Myocyte (in vitro differentiated cells): ENCODE measurements at regions not wholly inside any gene's neighbourhood (a gene's known extent, or its start where the extent isn't known, plus 50 kb on each side); places are given as distances from the start of the nearest gene placed in this dataset.
A peak's percentile ranks its signal among the peaks of the same experiment; 100 is the strongest.

Experiments
- DNase-seq: peaks from one replicate; pipeline ENCODE4 v3.0.0-alpha.2; 2012; ENCODE audit warnings: low read depth

- DNase-seq: no peak
Measured at GRCh38 chr2:162967811-162968210, 129.2 kb upstream of the KCNH7 start.

GRCh38 chr2:162967147-162967546 is 128.6 kb upstream of the KCNH7 start:
- no peak for DNase-seq

- no peak for DNase-seq
Measured at GRCh38 chr2:162965191-162965590, 126.6 kb upstream of the KCNH7 start.

DNA sequence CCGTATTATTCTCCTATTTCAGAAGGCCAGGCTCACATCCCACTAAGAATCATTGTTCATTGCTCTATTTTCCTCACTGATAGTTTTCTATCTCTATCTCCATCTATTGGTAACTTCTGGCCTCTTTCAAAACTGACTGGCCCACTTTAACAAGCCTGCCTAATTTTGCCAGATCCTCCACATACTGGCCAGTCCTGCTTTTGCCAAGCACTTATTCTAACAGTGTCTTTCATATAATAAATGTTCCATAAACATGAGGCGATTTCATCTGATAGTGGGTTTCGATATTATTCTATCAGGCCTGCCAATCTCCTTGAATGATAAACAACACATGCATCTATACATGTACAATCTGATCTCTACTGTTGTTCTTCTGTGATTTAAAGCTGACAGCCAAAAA is 125.9 kb upstream of the KCNH7 start:
- DNase-seq: no peak

- DNase-seq: no peak
Measured at GRCh38 chr2:162963156-162963555, 124.6 kb upstream of the KCNH7 start.

- no peak for DNase-seq
Measured at GRCh38 chr2:162945785-162946184, 107.2 kb upstream of the KCNH7 start.

- DNase-seq: no peak
Measured at GRCh38 chr2:162938387-162938786, 99.8 kb upstream of the KCNH7 start.

DNA sequence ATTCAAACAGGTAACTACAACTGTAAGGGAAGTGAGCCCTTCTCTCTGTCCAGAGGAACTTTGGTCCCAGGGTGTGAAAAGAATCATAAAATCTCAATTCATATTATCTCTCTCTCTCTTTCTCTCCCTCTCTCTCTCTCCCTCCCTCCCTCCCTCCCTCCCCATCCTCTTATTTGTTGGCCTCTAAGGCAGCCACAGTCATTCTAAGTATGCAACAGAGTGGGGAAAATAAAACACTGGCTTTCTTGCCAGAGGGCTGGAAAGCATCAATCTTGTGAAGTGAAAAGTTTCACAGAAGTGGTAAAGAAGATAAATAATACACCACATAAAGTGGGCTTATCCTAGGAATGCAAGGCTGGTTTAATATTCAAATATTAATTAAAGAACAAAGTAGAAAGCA is 95.6 kb upstream of the KCNH7 start:
- DNase-seq: no peak

GRCh38 chr2:162932416-162932815 is 93.8 kb upstream of the KCNH7 start:
- DNase-seq: no peak

GRCh38 chr2:162929571-162929970 is 91.0 kb upstream of the KCNH7 start:
- no peak for DNase-seq

DNA sequence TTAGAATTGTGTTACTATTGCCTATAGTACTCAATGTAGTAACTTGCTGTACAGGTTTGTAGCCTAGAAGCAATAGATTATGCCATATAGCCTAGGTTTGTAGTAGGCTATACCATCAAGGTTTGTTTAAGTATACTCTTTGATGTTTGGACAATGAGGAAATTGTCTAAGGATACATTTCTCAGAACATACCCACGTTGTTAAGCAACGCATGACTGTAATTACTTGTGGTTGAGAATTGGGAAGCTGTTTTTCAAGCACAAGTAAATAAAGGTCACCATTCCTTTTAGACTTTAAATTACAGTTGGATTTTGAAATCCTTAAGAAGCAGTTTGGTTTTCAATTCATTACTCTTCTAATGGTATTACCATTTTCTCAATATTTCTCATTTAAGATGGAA is 89.8 kb upstream of the KCNH7 start:
- no peak for DNase-seq

DNA sequence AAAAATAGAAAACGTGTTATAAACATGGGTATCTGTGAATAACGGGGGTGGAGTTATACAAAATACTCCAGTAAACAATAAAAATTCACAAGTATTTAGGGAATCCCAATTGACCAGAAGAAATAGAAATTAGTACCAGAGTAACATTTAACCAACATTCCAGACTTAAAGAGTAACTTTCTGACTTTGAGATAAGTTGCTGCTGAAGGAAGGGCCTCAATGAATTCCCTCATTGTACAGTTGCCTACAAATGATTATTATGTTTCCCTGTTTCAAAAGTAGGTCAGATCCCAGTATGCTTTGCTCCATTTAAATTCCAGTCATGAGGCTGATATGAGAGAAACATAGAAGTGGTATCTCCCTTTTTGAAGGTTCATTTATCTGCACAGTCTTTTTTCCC is 88.3 kb upstream of the KCNH7 start:
- DNase-seq: no peak

DNA sequence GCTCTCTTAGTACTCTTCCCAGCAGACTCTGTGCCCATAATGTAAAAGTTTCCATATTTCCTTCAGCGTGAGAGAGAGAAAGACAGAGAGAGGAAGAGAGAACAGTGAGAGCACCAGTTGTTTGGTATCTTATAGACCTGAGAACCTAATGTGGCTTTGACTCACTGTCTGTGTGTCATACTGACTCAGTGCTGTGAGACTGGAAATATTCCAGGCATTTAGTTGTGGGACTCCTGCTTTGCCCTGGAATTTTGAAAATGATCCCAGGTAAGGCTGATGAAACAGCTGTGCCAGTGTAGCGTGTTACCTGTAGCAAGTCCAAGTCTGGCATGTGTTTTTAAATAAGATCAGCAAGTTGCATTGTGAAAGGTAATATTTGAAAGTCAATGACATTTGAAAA is 87.9 kb upstream of the KCNH7 start:
- peak; percentile 45 for DNase-seq

GRCh38 chr2:162925595-162925994 is 87.0 kb upstream of the KCNH7 start:
- DNase-seq: no peak

GRCh38 chr2:162919111-162919510 is 80.5 kb upstream of the KCNH7 start:
- DNase-seq: no peak

DNA sequence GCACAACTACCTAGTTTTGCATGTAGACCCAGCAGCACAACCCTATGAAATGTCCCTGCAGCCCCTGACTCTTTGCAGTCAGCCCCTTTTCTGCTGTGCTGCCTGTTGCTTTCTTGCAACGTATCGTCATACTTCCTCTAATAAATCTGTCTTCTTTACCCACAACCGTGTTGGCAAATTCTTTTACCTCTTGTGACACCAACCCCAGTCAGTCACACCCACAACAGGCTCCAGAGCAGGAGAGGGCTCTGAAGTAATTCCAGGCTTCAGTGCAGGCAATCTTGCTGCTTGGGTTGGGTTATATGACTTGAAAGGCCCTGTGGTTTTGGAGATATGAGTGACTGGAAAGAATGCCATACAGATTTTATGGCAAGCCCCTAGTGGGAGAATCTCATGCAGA is 79.1 kb upstream of the KCNH7 start:
- DNase-seq: no peak

GRCh38 chr2:162916286-162916801 is 77.8 kb upstream of the KCNH7 start:
- no peak for DNase-seq

GRCh38 chr2:162915858-162916257 is 77.3 kb upstream of the KCNH7 start:
- no peak for DNase-seq

GRCh38 chr2:162914161-162914560 is 75.6 kb upstream of the KCNH7 start:
- no peak for DNase-seq

GRCh38 chr2:162912787-162913186 is 74.2 kb upstream of the KCNH7 start:
- no peak for DNase-seq

DNA sequence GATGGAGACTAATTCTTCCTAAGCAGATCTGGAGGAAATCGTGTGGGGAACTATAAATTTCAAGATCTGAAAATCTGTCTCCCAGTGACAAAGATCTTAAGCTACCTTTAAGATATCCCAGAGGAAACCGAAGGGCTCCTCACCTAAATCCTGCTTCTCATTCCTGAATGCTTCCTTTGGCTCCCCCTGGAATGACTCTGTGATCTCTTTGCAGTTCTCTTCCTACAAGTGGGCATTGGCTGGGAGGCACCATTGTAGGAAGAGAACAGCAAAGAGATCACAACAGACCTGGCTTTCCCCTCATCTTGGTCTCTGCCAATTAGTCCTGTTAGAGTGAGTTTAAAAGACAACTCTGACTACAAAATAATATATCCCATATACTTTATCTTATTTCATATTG is 70.0 kb upstream of the KCNH7 start:
- no peak for DNase-seq

- peak; percentile 81 for DNase-seq
Measured at GRCh38 chr2:162890690-162891311, 52.2 kb upstream of the KCNH7 start.

- peak; percentile 4 for DNase-seq
Measured at GRCh38 chr2:162888652-162889051, 50.1 kb upstream of the KCNH7 start.
